Amniotic epithelial cell (primary cell): ENCODE measurements at regions not wholly inside any gene's neighbourhood (a gene's known extent, or its start where the extent isn't known, plus 50 kb on each side); places are given as distances from the start of the nearest gene placed in this dataset.

Source experiments
- DNase-seq: peaks from one replicate; pipeline ENCODE4 v3.0.0-alpha.2; 2010; ENCODE audit warnings: low read depth

DNA sequence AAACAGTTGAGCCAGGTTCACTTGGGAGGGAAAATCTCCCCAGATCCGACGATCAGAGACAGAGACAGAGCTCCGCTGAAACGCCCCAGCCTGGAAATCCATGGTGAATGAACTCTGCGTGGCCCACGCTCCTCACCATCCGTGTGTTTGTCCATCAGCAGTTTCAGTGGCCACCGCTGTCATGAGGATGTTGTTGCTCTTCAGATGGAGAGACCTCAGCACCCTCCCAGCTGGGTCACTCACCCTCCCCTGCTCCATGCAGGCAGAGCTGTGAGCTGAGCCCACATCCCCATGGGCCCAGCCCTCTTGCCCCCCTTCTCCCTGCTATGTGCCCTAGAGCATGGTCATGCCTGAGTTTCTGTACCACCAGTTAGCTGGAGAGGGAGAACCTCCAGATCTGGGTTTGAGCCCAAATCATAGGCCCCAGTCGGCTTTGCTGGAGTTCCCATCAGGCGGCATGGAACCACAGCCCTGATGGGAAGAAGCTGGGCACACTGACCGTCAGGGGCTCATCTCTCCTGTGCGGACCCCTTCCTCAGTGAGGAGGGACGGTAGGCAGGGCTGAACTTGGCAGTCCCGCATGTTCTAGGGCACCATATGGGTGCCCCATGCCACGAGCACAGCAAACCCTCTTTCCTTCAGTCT is 154.4 kb upstream of the COL5A1 start:
- DNase-seq: no peak

DNA sequence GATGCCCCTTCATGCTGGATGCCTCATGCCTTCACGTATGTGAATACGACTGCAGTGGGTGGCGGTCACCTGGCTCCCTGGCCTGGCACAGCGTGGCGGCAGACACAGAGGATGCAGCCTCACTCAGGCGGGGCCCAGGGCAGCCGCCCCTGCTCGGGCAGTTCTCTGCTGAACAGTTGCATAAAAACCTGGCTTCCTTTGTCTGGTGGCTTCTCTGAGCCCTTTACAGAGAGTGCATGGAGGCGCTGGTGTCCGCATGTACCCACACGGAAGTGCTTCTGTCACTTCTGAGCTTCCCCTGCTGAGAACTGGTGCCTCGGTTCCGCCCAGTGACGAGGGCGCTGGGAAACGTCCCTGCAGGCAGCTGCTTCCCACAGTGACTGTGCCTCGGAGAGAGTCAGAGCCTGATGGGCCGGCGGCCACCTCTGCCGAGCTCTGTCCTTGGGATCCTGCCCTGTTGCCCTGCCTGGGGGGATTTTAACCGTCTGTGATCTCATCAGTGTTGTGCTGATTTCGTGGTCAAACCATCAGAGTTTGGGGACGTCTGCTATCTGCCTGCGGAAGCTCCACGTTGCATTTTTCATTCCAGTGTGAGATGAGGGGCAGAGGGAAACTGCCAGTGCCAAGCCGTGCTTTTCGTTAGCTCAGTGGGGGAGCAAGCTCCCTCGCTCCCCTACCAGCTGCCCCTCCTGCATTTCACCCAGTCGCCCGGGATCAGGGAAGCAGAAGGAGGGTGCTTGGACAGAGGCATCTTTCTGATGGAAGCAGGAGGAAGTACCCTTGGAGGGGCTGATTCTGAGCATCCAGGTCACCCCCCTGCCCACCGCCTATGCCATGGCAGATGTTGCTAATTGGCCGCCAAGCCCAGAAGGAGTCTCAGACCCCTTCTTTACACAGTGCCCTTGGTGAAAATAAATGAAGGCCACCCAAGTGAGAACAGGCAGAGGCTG is 153.0 kb upstream of the COL5A1 start:
- no peak for DNase-seq

DNA sequence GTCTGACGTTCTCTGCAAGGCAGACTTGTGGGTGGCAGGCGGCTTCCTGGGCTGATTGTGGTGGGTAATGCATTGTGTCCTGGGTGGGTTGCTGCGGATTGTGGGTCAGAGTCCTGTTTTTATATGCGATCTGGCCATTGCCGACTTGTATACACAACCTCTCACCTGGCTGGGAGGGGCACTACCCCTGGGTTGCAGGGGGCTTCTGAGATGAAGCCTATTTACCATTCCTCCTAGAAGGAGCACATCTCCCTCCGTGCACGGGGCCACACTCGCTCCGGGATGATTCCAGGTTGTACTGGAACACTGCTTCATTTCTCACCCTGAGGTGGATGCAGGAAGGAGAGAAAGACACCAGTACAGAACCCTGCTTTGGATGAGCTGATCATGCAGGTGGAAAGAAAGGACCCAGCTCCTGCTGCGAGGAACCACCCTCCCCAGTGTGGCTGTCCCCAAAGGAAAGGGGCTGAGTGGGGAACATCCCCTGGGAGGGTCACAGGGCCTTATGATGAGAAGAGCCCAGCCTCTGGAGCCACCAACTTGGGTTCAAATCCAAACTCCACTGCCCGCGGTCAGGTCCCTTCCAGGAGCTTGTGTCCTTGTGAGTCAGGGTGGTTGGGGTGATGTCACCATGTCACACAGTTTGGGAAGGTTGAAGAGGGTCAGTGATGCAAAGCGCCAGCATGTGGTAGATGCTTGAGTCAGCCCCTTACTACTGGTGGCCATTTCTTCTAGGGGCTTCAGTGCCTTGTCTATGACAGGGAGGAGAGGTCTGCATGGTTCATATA is 151.8 kb upstream of the COL5A1 start:
- DNase-seq: no peak

DNA sequence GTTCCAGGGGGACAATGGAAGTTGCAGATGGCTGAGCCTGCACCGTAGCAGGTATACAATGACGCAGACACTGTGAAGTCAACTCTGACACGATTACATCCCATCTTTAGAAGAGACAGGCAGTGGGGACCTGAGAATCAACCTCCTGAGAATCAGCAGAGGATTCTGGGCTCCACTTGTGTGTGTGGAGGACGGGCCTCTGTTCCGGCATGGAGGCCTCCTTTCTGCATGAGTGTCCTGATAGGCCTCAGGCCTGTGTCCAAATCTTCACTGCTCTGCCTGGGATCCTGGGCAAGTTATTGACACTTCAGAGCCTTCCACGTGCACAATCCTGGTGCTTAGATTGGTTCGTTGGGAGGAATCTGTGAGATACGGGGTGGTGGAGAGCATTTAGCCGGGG is 151.2 kb upstream of the COL5A1 start:
- DNase-seq: no peak

DNA sequence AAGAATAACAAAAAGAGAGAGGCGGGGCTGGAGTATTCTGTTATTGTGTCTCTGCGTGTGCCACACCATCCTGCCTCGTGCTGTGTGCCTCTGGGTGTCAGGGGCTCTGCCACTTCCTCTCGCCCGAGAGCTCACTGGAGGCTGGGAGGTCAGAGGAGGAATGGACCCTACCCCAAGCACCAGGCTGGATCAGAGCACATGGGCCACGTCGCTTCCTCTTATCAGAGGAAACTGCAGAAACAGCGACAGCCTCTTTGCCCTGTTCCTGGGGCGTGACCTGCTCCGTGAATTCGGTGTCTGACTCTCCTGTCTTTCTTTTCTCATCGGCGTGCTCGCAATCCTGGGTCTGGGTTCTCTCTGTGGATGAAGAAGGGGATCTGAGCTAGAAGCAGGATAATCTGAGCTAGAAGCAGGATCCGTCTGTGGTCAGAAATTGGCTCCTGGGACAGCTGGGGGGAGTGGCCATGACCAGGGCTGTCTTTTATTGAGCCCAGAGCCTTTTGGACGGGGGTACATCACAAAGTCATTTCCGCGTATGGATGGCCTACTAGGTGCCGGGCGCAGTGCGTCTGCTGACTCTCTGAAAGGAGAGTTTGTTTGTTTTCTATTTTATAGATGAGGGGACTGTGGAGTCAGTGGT is 150.3 kb upstream of the COL5A1 start:
- peak; percentile 49 for DNase-seq

DNA sequence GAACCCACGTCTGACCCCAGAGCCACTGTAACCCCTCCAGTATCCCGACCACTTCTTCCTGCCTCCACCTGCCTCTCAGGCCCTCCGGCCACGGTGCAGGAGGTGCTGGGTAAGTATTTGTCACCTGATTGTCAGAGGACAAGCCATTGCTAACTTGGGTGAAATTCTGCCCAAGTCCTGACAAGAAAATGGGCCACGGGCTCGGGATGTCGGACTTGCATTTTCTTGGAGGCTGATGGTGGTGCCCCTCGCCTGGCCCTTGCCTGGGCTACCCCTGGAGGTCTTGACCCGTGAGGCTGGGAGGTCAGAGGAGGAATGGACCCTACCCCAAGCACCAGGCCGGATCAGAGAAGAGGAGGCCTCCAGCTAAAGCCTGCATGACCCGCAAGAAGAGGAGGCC is 149.7 kb upstream of the COL5A1 start:
- no peak for DNase-seq

DNA sequence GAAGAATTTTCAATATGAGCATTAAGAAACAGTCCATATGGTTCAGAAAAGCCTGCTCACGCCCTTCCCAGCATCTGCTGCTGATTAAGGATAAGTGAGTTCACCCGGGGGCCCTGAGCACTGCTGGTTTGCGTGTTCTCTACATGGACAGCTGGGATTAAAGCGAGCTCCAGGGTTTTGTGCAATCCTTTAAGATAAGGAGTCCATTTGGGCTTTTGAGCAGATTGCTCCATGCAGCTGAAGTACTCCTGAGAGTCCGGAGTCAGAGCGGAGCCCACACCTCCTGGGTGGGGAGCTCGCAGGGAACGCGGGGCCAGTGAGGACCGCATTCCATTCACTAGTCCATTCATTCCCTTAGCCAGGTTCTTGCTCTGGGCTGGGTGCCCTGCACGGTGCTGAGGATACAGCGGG is 149.3 kb upstream of the COL5A1 start:
- peak; percentile 100 for DNase-seq

DNA sequence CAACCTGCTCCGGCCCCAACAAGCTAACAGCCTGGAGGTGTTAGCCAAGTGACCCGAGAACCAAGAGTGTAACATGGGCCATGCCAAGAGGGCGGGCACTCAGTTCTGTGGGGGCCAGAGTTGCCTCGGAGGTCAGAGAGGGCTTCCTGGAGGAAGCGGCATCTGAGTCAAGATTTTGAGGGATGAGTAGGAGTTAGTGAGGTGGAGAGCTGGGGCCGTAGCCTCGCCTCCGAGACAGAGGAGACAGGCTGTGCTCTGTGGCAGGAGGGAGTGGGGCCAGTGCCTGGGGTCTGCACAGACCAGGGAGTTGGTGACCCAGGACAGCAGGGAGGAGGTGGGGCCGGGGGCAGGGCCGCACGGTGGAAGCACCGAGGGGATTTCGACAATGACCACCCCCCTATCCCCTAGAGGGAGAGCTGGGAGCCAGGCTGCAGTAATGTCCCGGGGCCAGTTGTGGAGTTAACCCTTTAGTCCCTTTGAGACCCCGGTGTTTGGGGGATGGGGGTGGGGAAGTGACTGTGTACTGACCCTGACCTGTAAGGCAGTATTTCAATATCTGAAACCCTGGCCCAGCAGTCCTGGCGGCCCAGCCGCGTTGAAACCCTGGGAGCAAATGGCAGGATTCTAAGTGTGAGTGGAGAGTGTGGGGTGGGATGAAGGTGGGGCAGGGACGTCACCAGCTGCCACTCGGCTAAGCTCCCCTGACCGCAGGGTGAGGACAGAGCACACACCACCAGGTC is 148.7 kb upstream of the COL5A1 start:
- peak; percentile 36 for DNase-seq

DNA sequence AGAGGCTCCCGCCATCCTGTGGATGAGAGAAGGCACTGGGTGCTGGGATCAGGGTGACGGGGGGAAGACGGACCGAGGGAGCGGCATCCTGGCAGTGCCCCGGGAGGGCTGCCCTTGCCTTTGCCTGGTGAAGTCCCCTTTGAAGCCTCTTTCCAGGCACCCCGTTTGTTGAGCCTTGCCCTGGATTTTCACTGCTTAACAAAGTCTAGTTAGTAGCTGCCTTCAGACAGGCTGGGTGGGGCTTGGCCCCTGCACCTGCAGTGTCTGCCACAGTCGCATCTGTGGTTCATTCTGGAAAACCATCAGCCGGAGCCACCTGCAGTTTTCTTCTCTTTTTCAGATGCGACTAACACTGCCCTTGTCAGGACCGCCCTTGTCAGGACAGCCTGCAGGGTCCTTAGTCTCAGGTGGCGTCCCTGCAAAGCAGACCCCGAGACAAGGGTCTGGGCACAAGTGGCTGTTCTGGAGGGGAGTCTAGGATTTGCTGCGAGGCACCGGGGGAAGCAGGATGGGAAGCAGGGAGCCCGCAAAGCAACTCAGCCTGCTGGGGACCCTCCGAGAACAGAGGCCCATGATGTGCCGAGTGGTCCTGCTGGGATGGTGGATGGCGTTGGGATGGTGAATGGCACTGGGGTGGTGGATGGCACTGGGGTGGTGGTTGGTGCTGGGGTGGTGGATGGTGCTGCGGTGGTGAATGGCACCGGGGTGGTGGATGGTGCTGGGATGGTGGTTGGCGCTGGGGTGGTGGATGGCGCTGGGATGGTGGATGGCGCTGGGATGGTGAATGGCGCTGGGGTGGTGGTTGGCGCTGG is 147.9 kb upstream of the COL5A1 start:
- DNase-seq: no peak

DNA sequence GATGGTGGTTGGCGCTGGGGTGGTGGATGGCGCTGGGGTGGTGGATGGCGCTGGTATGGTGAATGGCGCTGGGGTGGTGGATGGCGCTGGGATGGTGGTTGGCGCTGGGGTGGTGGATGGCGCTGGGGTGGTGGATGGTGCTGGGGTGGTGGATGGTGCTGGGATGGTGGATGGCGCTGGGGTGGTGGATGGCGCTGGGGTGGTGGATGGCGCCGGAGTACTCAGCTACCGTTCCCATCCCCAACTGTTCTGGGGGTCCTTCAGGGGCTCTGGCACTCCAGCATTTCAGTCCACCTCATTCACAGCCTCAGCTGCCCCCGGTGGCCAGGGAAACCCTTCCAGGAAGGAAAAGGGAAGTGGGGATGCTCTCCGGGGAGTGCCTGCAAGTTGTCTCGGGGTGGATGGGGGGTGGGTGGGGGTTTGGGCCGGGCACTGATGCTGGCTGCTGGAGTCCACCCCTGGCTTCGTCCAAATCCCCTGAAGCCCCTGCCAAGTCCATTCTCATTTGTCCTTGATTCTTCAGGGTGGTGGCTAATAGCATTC is 147.3 kb upstream of the COL5A1 start:
- DNase-seq: no peak

DNA sequence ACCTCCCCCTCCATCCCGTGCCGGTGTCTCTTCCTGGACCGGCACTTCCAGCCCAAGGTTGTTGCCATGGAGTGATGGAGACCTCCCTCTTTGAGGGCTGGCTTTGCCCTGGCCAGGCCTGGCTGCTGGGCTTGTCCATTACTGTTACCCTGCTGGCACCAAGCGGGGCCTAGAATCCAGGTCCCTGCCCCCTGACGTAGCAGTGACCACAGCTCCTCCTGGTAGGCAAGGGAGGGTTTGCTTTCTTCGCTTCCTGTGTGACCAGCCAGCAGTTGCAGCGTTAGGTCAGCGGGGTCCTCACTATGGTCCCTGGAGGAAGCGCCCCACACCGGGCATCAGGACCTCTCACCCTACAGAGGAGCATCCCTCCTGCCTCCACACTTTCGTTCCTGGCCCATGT is 146.7 kb upstream of the COL5A1 start:
- no peak for DNase-seq

DNA sequence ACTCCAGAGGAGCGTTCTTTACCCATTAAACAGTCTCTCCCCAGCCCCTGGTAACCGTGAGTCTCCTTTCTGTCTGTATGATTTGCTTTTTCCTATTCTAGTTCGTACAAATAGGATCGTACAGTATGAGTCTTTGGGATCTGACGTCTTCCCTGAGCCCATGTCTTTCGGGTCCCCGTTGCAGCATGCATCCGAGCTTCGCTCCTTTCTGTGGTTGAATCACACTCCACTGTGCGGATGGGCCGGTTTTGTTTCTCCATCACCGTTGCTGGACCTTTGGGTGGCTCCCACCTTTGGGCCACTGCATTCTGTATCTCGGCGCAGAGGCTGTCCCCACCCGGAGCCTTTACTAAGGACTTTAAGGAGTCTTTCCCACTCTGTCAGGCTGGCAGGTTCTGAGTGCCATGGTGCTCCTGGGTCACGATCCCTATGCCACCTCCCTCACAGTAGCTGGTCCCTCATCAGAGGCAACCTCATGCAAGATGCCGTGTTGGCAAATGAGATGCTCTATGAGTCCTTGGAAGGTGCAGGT is 145.7 kb upstream of the COL5A1 start:
- DNase-seq: no peak

DNA sequence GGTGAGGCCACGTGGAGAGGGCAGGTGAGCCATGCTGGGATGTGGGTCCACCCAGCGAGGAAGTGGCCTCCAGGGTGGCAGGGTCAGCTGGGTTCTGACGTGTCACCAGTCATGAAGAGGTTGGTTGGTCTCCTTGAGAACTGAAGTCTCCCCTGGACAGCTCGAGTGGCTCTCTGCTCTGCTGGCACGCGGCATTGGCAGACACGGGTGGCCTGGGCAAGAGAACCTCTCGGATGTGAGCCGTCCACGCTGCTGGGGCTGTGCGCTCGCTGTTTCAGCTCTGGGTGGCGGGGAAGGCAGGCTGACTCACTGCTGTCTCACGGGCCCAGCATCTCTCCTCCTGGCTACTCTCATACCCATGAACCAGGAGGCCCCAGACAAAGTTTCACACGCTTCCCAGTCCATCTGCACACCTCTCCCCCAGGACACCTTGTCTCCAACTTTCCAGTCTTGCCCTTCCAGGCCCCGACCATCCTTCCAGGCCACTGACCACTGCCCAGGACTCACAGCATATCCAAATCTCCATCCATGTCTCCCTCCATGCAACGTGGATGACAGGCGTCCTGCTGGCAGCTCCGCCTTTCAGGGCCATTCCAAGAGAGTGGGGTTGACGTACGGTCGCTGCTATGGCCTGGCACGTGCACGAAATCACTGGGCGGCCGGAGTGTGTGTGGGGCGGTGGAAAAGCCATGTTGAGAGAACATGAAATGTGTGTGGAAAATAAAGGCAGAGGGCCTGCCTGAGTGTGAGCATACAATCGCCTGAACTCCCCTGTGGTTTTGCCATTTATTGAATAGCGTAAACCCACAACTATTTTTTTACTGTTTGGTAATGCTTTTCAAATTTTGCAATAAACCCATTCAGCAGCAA is 145.0 kb upstream of the COL5A1 start:
- peak; percentile 80 for DNase-seq

DNA sequence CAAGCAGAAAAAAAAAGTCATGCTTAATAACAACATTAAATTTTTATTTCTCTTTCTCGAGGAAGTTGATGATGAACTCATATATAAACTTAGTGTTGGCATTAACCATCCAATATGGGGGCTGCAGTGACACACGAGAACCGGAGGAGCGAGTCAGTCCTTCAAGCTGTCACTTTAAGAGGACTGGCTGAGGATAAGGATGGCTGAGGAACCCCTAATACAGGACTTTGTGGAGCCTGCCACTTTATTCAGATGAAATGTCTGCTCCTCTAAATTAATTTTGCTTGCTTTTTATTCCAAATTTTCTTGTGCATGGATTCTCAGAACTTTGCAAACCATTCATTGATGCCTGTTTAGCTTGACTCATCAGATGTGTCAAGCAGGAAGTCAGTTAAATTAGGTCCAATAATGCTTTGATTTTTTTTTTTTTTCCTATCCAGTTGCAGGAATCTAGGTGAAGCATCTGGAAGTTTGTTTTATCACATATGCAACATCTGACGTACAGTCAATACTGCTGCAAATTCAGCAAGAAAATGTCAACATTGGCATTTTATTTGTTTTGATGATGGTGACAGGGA is 144.2 kb upstream of the COL5A1 start:
- no peak for DNase-seq

DNA sequence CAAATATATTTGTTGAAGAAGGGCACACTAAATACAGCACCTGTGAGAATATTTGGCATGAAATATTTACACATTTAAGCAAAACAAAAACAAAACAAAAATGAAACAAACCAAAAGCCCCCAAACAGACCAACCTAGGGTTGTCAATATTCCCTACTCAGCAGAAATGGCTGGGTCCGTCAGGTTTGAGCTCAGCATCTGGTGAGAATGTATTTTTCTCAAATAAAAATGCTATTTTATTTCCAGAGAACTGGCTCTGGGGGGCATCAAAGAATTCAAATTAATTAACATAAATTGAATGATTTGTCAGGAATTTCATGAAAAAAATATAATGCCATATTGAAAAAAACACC is 142.8 kb upstream of the COL5A1 start:
- DNase-seq: no peak

DNA sequence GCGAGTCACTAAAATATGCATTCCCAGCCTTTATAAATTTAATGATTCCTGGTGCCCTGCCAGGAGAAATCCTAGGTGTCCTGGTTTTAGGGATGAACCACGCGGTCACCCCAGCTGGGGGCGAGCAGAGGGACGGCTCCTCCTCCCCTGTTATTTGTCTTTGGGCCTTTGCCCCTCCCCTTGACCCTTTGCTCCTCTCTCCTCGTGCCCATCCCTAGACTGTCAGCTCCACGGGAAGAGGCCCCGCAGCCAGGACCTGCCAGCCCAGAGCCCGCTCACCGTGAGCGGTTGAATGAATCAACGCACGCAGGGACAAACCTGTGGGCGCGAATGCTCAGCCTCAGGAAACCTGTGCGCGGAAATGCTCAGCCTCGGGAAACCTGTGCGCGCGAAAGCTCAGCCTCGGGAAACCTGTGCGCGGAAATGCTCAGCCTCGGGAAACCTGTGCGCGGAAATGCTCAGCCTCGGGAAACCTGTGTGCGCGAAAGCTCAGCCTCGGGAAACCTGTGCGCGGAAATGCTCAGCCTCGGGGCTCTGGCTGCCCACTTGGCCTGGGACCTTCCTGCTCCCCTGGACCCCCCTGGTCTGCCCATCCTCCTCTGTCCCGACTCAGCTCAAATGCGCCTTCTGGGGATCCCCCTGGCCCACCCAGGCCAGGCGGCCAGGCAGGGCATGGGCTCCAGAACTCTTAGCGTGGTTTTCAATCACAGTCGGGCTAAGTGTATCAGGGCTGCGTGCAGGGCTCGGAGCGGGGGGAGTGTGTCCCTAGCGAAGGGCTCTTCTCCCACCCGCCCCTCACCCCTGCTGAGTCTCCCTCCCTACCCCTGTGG is 140.5 kb upstream of the COL5A1 start:
- DNase-seq: no peak

DNA sequence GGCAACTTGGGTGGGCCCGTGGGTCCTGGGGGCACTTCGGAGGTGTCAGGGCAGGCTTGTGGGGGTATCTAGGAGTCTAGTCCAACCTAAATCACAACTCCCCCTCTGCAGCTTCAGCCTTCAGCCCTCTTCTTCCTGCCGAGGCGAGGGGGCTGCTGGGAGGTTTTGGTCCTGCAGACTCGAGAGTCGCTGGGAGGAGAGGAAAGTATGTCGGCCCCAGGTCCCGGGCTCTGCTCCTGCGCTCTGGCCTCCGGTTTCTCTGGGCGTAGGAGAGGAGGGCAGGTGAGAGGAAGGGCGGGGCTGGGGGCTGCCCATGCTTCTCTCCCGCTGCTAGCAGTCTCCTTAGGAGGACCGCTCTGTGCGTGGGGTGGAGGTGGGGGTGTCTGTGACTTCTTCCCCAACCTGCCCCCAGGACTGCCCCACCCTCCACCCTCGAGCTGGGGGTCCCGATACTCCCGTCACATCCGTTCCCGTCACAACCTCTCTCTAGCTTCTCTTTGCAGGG is 139.8 kb upstream of the COL5A1 start:
- no peak for DNase-seq
